Muscle of back (tissue), 3 donors: ENCODE measurements at regions not wholly inside any gene's neighbourhood (a gene's known extent, or its start where the extent isn't known, plus 50 kb on each side); places are given as distances from the start of the nearest gene placed in this dataset.
"Not testable (repeated sequence)": the region's sequence is repeated elsewhere in the genome, so short reads cannot be mapped to it uniquely, and the experiment has no call there.

Experiments
- DNase-seq, 3 donors: peaks; one replicate each; pipeline versions ENCODE4 v3.0.0 to v3.0.0-alpha.2; 2013

GRCh38 chrX:39402158-39402557 lies 600.9 kb downstream of the MID1IP1 start:
- DNase-seq = no peak

GRCh38 chrX:39406799-39407198 lies 605.5 kb downstream of the MID1IP1 start:
- no peak for DNase-seq

GRCh38 chrX:39409246-39409917 lies 608.1 kb downstream of the MID1IP1 start:
- no peak for DNase-seq

- DNase-seq = no peak
Observed at GRCh38 chrX:39414290-39414854, 613.1 kb downstream of the MID1IP1 start.

- DNase-seq = no peak
Observed at GRCh38 chrX:39416547-39417260, 615.4 kb downstream of the MID1IP1 start.

GRCh38 chrX:39418254-39418704 lies 617.0 kb downstream of the MID1IP1 start:
- no peak for DNase-seq

GRCh38 chrX:39418731-39419638 lies 617.7 kb downstream of the MID1IP1 start:
- peak in 2 of 3 donors; percentile 30 to 61 for DNase-seq

GRCh38 chrX:39421006-39421405 lies 619.7 kb downstream of the MID1IP1 start:
- no peak for DNase-seq

GRCh38 chrX:39425124-39425806 lies 624.0 kb downstream of the MID1IP1 start:
- no peak for DNase-seq

GRCh38 chrX:39426101-39426500 lies 624.8 kb downstream of the MID1IP1 start:
- DNase-seq = no peak

GRCh38 chrX:39427492-39427891 lies 626.2 kb downstream of the MID1IP1 start:
- DNase-seq = no peak

GRCh38 chrX:39427906-39428305 lies 626.6 kb downstream of the MID1IP1 start:
- DNase-seq = no peak

- DNase-seq = peak in 1 of 3 donors; percentile 24
Observed at GRCh38 chrX:39430551-39430950, 629.3 kb downstream of the MID1IP1 start.

GRCh38 chrX:39431893-39432292 lies 630.6 kb downstream of the MID1IP1 start:
- DNase-seq = no peak

GRCh38 chrX:39434671-39435070 lies 633.4 kb downstream of the MID1IP1 start:
- DNase-seq = not testable (repeated sequence)

- DNase-seq = not testable (repeated sequence)
Observed at GRCh38 chrX:39436538-39436937, 635.3 kb downstream of the MID1IP1 start.

GRCh38 chrX:39437670-39438441 lies 636.6 kb downstream of the MID1IP1 start:
- no peak for DNase-seq

- no peak for DNase-seq
Observed at GRCh38 chrX:39438603-39439602, 637.6 kb downstream of the MID1IP1 start.
